ENCODE measurements at regions not wholly inside any gene's neighbourhood (a gene's known extent, or its start where the extent isn't known, plus 50 kb on each side); places are given as distances from the start of the nearest gene placed in this dataset.

- TF ChIP-seq, protein P1, sequence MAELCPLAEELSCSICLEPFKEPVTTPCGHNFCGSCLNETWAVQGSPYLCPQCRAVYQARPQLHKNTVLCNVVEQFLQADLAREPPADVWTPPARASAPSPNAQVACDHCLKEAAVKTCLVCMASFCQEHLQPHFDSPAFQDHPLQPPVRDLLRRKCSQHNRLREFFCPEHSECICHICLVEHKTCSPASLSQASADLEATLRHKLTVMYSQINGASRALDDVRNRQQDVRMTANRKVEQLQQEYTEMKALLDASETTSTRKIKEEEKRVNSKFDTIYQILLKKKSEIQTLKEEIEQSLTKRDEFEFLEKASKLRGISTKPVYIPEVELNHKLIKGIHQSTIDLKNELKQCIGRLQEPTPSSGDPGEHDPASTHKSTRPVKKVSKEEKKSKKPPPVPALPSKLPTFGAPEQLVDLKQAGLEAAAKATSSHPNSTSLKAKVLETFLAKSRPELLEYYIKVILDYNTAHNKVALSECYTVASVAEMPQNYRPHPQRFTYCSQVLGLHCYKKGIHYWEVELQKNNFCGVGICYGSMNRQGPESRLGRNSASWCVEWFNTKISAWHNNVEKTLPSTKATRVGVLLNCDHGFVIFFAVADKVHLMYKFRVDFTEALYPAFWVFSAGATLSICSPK (IDR thresholded peaks at IDR 0.05; ENCODE audit: borderline replicate concordance), result no peak
- TF ChIP-seq ZNF695 (CRISPR knock-in tag; IDR thresholded peaks at IDR 0.05) (no peak), HBP1 (CRISPR knock-in tag; IDR thresholded peaks at IDR 0.05) (no peak), CREB3L1 (IDR thresholded peaks at IDR 0.05; ENCODE audit: borderline replicate concordance, low read depth) (no peak), FOXK1 (CRISPR knock-in tag; IDR thresholded peaks at IDR 0.05; ENCODE audit: borderline replicate concordance) (no peak), RUNX1 (IDR thresholded peaks at IDR 0.05; ENCODE audit: low read depth) (no peak), HOXB6 (CRISPR knock-in tag; IDR thresholded peaks at IDR 0.05; ENCODE audit: borderline replicate concordance) (no peak), DIDO1 (tag; IDR thresholded peaks at IDR 0.05; ENCODE audit: low read depth) (no peak), KAT8 (IDR thresholded peaks at IDR 0.05; ENCODE audit: low read depth) (no peak), PPARD (CRISPR knock-in tag; IDR thresholded peaks at IDR 0.05) (no peak), ZNF318 (IDR thresholded peaks at IDR 0.05; ENCODE audit: borderline replicate concordance in 1 of 2, low read depth in 1 of 2) (no peak)
- TF ChIP-seq, protein P2, sequence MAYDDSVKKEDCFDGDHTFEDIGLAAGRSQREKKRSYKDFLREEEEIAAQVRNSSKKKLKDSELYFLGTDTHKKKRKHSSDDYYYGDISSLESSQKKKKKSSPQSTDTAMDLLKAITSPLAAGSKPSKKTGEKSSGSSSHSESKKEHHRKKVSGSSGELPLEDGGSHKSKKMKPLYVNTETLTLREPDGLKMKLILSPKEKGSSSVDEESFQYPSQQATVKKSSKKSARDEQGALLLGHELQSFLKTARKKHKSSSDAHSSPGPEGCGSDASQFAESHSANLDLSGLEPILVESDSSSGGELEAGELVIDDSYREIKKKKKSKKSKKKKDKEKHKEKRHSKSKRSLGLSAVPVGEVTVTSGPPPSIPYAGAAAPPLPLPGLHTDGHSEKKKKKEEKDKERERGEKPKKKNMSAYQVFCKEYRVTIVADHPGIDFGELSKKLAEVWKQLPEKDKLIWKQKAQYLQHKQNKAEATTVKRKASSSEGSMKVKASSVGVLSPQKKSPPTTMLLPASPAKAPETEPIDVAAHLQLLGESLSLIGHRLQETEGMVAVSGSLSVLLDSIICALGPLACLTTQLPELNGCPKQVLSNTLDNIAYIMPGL (CRISPR knock-in tag; IDR thresholded peaks at IDR 0.05), result no peak
Observed at GRCh38 chr7:115805458-115805857, 225.1 kb downstream of the TFEC start (continued).
